Uterus (tissue), 3 donors: ENCODE measurements at regions not wholly inside any gene's neighbourhood (a gene's known extent, or its start where the extent isn't known, plus 50 kb on each side); places are given as distances from the start of the nearest gene placed in this dataset.

Experiments used
- DNase-seq, 2 donors: peaks; one replicate each; pipeline ENCODE4 v3.0.0-alpha.2; 2019 to 2020
- H3K27ac ChIP-seq, 2 donors: fragments of 200-600 bp; sonication (generic); 1 replicate in 1 of 2; 2 replicates in 1 of 2; pipeline ENCODE4 v1.5.1; 2016 to 2018
- H3K27me3 ChIP-seq, 2 donors: fragments of 200-600 bp; sonication (generic); one replicate each; pipeline ENCODE4 v1.5.1; 2018 to 2019; ENCODE audit warnings: control low read depth in 1 of 2
- H3K36me3 ChIP-seq, 2 donors: fragments of 200-600 bp; sonication (generic); one replicate each; pipeline ENCODE4 v1.5.1; 2019; ENCODE audit warnings: control low read depth in 1 of 2
- H3K4me1 ChIP-seq, 2 donors: fragments of 200-600 bp; sonication (generic); one replicate each; pipeline ENCODE4 v1.5.1; 2018 to 2019; ENCODE audit warnings: control low read depth in 1 of 2
- H3K4me3 ChIP-seq, 2 donors: fragments of 200-600 bp; sonication (generic); 1 replicate in 1 of 2; 2 replicates in 1 of 2; pipeline ENCODE4 v1.5.1; 2018 to 2019; ENCODE audit warnings: mild to moderate bottlenecking in 1 of 2
- H3K9me3 ChIP-seq, 2 donors: fragments of 200-600 bp; sonication (generic); one replicate each; pipeline ENCODE4 v1.5.1; 2019; ENCODE audit warnings: control low read depth in 1 of 2
- POLR2A ChIP-seq, 2 donors: fragments of 450-650 bp; IDR thresholded peaks; one replicate each; pipeline ENCODE4 v1.6.1; 2016; ENCODE audit warnings: antibody characterized with exemption in 2 of 2, mild to moderate bottlenecking in 1 of 2, moderate library complexity in 1 of 2
- intact Hi-C: fragments of 100-400 bp; cut with DNase I; formaldehyde crosslinking; loops from one replicate; pipeline ENCODE4 v1.15.1; 2023; ENCODE audit warnings: low total_unique reads
- TF ChIP-seq, protein P1 (sequence below), 4 experiments: fragments of 200-600 bp in 2 of 4; fragments of 450-650 bp in 2 of 4; sonication (generic) in 2 of 4; IDR thresholded peaks; one replicate each; pipeline ENCODE4 v1.5.1; 2016 to 2019; ENCODE audit warnings: antibody characterized with exemption in 4 of 4, mild to moderate bottlenecking in 2 of 4, moderate library complexity in 1 of 4
- donor health status: DM: yes; HTN: yes; CAD: no.

DNA sequence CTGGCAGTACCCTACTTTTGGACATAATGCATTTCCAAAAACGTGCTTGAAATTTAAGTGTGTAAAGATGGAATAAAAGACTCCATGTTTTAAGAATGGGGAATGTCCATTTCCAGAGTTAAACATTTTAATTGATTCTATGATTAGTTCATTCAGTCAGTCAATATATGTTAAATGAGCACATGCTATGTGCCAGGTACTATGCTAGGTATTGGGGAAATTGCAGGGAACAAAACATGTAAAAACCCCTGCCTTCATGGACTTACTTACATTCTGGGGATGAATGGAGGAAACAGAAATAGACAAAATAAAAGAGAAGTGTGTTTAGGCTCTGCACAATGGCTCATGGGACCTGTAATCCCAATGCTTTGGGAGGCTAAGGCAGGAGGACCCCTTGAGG lies 288.6 kb downstream of the MTX2 start:
- intact Hi-C loops, result loop anchor here (10.0 kb wide), 1 partner anchor 83 kb away; no protein-coding TSS in a partner anchor
- peaks cover 0 to 7% of the 10 kb centered on the region in 2 donors for H3K4me1 ChIP-seq
- no peaks in the 10 kb centered on the region for H3K9me3 ChIP-seq
- no peaks in the 10 kb centered on the region for H3K27me3 ChIP-seq
- H3K36me3 ChIP-seq, result no peaks in the 10 kb centered on the region
- no peak for DNase-seq
- no peak overlapping the region for H3K4me3 ChIP-seq
- TF ChIP-seq POLR2A (IDR thresholded peaks at IDR 0.05), result no peak
- TF ChIP-seq, protein P1, sequence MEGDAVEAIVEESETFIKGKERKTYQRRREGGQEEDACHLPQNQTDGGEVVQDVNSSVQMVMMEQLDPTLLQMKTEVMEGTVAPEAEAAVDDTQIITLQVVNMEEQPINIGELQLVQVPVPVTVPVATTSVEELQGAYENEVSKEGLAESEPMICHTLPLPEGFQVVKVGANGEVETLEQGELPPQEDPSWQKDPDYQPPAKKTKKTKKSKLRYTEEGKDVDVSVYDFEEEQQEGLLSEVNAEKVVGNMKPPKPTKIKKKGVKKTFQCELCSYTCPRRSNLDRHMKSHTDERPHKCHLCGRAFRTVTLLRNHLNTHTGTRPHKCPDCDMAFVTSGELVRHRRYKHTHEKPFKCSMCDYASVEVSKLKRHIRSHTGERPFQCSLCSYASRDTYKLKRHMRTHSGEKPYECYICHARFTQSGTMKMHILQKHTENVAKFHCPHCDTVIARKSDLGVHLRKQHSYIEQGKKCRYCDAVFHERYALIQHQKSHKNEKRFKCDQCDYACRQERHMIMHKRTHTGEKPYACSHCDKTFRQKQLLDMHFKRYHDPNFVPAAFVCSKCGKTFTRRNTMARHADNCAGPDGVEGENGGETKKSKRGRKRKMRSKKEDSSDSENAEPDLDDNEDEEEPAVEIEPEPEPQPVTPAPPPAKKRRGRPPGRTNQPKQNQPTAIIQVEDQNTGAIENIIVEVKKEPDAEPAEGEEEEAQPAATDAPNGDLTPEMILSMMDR (IDR thresholded peaks at IDR 0.05), result no peak
- no peak overlapping the region for H3K27ac ChIP-seq

DNA sequence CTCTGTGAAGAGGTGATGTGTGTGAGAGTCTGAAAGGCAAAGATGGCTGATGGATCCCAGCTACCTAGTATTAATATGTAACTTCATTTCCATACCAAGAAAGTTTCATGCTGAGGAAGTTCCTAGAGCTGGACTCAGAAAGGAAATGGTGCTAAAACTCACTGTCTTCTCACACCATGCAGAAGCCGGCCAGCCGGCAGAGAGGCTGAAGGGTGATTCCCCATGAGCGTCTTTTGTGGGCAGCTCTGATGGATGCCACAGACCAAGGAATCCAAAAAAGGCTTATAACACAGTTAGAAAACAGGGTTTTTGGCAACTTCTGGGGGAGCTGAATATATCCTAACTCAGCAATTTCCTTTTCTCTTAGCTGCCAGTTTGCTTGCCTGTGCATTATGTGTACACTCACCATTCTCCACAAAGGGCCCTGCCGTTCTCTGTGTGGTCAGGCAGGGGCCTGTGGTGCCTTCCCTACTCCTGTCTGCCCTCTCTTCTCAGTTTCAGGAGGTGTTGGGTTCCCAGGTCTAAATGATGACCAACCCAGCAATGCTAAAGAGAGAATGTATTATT lies 289.4 kb downstream of the MTX2 start:
- Histone ChIP-seq H3K4me3 (no peak overlapping the region), H3K4me1 (no peaks in the 10 kb centered on the region), H3K36me3 (no peaks in the 10 kb centered on the region), H3K9me3 (no peaks in the 10 kb centered on the region), H3K27ac (no peak overlapping the region), H3K27me3 (no peaks in the 10 kb centered on the region)
- no peak for TF ChIP-seq POLR2A (IDR thresholded peaks at IDR 0.05)
- TF ChIP-seq, protein P1 (IDR thresholded peaks at IDR 0.05), result no peak
- intact Hi-C loops, result loop anchor here (10.0 kb wide), 1 partner anchor 84 kb away; no protein-coding TSS in a partner anchor
- DNase-seq, result no peak

DNA sequence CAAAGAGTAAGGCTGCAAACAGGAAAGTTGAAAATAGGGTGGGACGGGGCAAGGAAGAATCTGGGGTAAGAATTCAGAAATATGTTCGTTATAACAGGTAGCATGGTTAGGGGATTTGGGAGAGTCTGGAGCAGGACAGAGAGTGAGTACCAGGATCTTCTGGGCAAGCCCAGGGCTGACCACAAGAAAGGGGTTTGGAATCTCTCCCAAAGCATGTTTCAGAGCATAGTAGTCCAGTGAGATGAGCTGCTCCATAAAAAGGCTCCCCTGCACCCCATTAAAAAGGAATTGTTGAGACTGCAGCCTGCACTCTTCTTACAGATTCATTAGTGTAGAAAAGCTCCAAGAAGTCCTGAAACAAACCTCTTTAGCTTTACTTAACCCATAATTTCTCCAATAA lies 291.1 kb downstream of the MTX2 start:
- H3K4me1 ChIP-seq, result no peaks in the 10 kb centered on the region
- H3K36me3 ChIP-seq, result no peaks in the 10 kb centered on the region
- intact Hi-C loops, result no loop called here
- no peak for TF ChIP-seq POLR2A (IDR thresholded peaks at IDR 0.05)
- TF ChIP-seq, protein P1 (IDR thresholded peaks at IDR 0.05), result no peak
- H3K27me3 ChIP-seq, result no peaks in the 10 kb centered on the region
- H3K9me3 ChIP-seq, result no peaks in the 10 kb centered on the region
- DNase-seq, result no peak
- H3K27ac ChIP-seq, result no peak overlapping the region
- H3K4me3 ChIP-seq, result no peak overlapping the region

DNA sequence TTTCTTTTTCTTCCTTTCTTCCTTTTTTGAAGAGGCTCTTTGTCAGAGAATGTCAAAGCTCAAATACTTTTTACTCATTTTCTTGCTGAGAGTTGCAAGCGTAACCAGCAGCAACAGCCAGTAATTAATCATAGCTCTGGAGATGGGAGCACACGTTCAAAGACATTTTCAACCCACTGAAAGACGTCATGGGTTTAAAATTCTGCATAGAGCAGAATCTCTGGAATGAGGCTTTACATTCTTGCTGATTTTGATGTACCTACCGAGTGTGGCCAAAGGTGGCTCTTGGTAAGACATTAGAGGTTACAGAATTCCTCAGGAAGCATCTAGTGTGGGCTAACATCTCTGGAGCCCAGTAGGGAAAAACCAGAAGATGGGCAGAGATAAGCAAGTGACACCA lies 292.5 kb downstream of the MTX2 start:
- Histone ChIP-seq H3K4me1 (no peaks in the 10 kb centered on the region), H3K27ac (no peak overlapping the region), H3K4me3 (no peak overlapping the region), H3K27me3 (no peaks in the 10 kb centered on the region), H3K36me3 (no peaks in the 10 kb centered on the region), H3K9me3 (no peaks in the 10 kb centered on the region)
- TF ChIP-seq POLR2A (IDR thresholded peaks at IDR 0.05), result no peak
- TF ChIP-seq, protein P1 (IDR thresholded peaks at IDR 0.05), result no peak
- intact Hi-C loops, result no loop called here
- DNase-seq, result no peak

DNA sequence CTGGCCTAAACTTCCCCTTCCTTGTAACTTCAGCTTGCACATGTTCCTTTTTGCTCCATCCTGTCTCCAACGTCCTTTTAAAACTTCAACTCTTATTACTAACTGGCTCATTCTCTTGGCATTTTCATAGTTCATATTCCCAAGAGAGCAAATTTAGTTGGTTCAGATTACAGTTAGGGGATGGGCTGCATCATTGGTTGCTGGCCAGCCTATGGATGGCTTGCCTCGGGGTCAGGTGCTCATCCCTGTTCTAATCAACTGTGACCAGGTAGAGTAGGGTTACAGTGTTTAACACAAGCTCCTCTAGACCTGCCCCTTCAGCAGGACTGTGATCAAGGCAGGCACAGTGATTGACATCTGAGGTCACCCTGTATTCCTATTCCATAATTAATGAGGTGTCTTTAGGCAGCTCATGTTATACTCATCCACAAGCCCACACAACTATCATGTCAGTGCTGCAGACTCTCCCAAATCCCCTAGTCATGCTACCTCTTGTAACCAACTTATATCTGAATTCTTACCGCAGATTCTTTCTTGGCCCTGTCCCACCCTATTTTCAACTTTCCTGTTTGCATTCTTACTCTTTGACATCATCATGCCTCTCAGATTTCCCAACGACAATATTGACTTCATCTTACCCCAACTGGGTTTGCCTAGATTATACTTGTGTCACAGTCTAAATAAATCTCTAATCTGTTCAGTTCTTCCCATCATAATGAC lies 293.3 kb downstream of the MTX2 start:
- Histone ChIP-seq H3K27ac (no peak overlapping the region), H3K9me3 (no peaks in the 10 kb centered on the region), H3K36me3 (no peaks in the 10 kb centered on the region), H3K4me1 (peaks cover 0 to 5% of the 10 kb centered on the region in 2 donors), H3K27me3 (no peaks in the 10 kb centered on the region), H3K4me3 (no peak overlapping the region)
- TF ChIP-seq POLR2A (IDR thresholded peaks at IDR 0.05), result no peak
- TF ChIP-seq, protein P1 (IDR thresholded peaks at IDR 0.05), result no peak
- no peak for DNase-seq
- intact Hi-C loops, result no loop called here
